Panc1 (cell line): ENCODE measurements at regions not wholly inside any gene's neighbourhood (a gene's known extent, or its start where the extent isn't known, plus 50 kb on each side); places are given as distances from the start of the nearest gene placed in this dataset.

Experiments used
- CTCF ChIP-seq: fragments of 450-650 bp; IDR thresholded peaks from 2 replicates; pipeline ENCODE4 v1.5.1; 2017; ENCODE audit warnings: mild to moderate bottlenecking
- POLR2AphosphoS5 ChIP-seq: IDR thresholded peaks from 2 replicates; pipeline ENCODE4 v1.6.1; 2012; ENCODE audit warnings: mild to moderate bottlenecking, low read depth, low read length, moderate library complexity

- no peak for TF ChIP-seq CTCF
- no peak for TF ChIP-seq POLR2AphosphoS5
Measured at GRCh38 chr1:204777591-204777990, 92.1 kb upstream of the LRRN2 start.
